Right lobe of liver (tissue), 6 donors: ENCODE measurements at regions not wholly inside any gene's neighbourhood (a gene's known extent, or its start where the extent isn't known, plus 50 kb on each side); places are given as distances from the start of the nearest gene placed in this dataset.

ENCODE experiments used
- ATAC-seq, 4 donors: fragments of 200-7000 bp; cut with Tn5 transposase; one replicate each; pipeline ENCODE4 v1.9.1; 2020; ENCODE audit warnings: mild to moderate bottlenecking in 4 of 4, moderate library complexity in 4 of 4
- DNase-seq, 3 donors: peaks; one replicate each; pipeline ENCODE4 v3.0.0-alpha.2; 2020
- H3K27ac ChIP-seq, 3 donors: fragments of 200-600 bp; one replicate each; pipeline ENCODE4 v1.8.0; 2022
- H3K27me3 ChIP-seq, 2 donors: fragments of 200-600 bp; one replicate each; pipeline ENCODE4 v1.8.0; 2022
- H3K36me3 ChIP-seq, 4 donors: fragments of 200-600 bp; sonication (generic) in 1 of 4; one replicate each; pipeline versions ENCODE4 v1.5.1 to v1.8.0; 2017 to 2022; ENCODE audit warnings: control low read depth in 1 of 4
- H3K4me1 ChIP-seq, 4 donors: fragments of 200-600 bp; sonication (generic) in 1 of 4; one replicate each; pipeline versions ENCODE4 v1.5.1 to v1.8.0; 2017 to 2022; ENCODE audit warnings: control low read depth in 1 of 4
- H3K4me3 ChIP-seq, 3 donors: fragments of 200-600 bp; one replicate each; pipeline ENCODE4 v1.8.0; 2022
- H3K9me3 ChIP-seq, 4 donors: fragments of 200-600 bp; sonication (generic) in 1 of 4; one replicate each; pipeline versions ENCODE4 v1.5.1 to v1.8.0; 2017 to 2022; ENCODE audit warnings: control low read depth in 1 of 4
- CTCF ChIP-seq, 4 donors: fragments of 200-600 bp in 3 of 4; fragments of 450-650 bp in 1 of 4; IDR thresholded peaks; one replicate each; pipeline versions ENCODE4 v1.5.1 to v1.8.0; 2016 to 2022; ENCODE audit warnings: antibody characterized with exemption in 4 of 4, mild to moderate bottlenecking in 2 of 4
- POLR2A ChIP-seq: fragments of 450-650 bp; IDR thresholded peaks from one replicate; pipeline ENCODE4 v1.6.1; 2017; ENCODE audit warnings: antibody characterized with exemption, mild to moderate bottlenecking
- WGBS: methylation state at CpG from one replicate; pipeline ENCODE4 v1.1.6; 2018; ENCODE audit warnings: low coverage, low lambda C conversion rate; ENCODE audit not compliant: insufficient coverage; ENCODE audit errors: missing lambda C conversion rate; 5-methylcytosine and 5-hydroxymethylcytosine counted together
- intact Hi-C, 2 donors: fragments of 100-400 bp; cut with DNase I; formaldehyde crosslinking; loops; one replicate each; pipeline versions ENCODE4 v1.11.2 to v1.14.1; 2022
- donor health status: DM: no; HTN: yes; CAD: no.
- donor health status: DM: no; HTN: no; CAD: no.
- donor health status: DM: no; HTN: no; CAD: no.
- donor health status: DM: no; HTN: yes; CAD: no.
- donor health status: DM: no; HTN: yes; CAD: no.

GRCh38 chr17:77770331-77771105 lies 188.0 kb upstream of the TNRC6C start:
- intact Hi-C loops: loop anchor here in 1 of 2 donors (10.0 kb wide), 1 partner anchor 244 kb away; no protein-coding TSS in a partner anchor
- 57% methylated on average over 7 of the region's 17 CpGs for WGBS
- no peak for DNase-seq
- Histone ChIP-seq H3K27me3 (no peaks in the 10 kb centered on the region), H3K27ac (no peak overlapping the region), H3K9me3 (no peaks in the 10 kb centered on the region), H3K36me3 (no peaks in the 10 kb centered on the region), H3K4me3 (no peak overlapping the region), H3K4me1 (no peaks in the 10 kb centered on the region)
- TF ChIP-seq CTCF (IDR thresholded peaks at IDR 0.05): no peak
- ATAC-seq: no peak

GRCh38 chr17:77771145-77771544 lies 187.4 kb upstream of the TNRC6C start:
- DNase-seq: no peak
- intact Hi-C loops: loop anchor here in 1 of 2 donors (10.0 kb wide), 1 partner anchor 244 kb away; no protein-coding TSS in a partner anchor
- TF ChIP-seq POLR2A (no peak), CTCF (IDR thresholded peaks at IDR 0.05) (no peak)
- no peaks in the 10 kb centered on the region for H3K9me3 ChIP-seq
- WGBS: 73% methylated on average over 8 of the region's 14 CpGs
- H3K4me3 ChIP-seq: no peak overlapping the region
- no peak for ATAC-seq
- H3K27ac ChIP-seq: no peak overlapping the region
- H3K27me3 ChIP-seq: no peaks in the 10 kb centered on the region
- no peaks in the 10 kb centered on the region for H3K36me3 ChIP-seq
- H3K4me1 ChIP-seq: no peaks in the 10 kb centered on the region

- no peak for ATAC-seq
- DNase-seq: no peak
- no peak overlapping the region for H3K27ac ChIP-seq
- H3K36me3 ChIP-seq: no peaks in the 10 kb centered on the region
- H3K9me3 ChIP-seq: no peaks in the 10 kb centered on the region
- 60% methylated on average over 1 of the region's 9 CpGs for WGBS
- no peaks in the 10 kb centered on the region for H3K4me1 ChIP-seq
- intact Hi-C loops: loop anchor here in 1 of 2 donors (10.0 kb wide), 1 partner anchor 243 kb away; no protein-coding TSS in a partner anchor
- H3K4me3 ChIP-seq: no peak overlapping the region
- TF ChIP-seq CTCF (IDR thresholded peaks at IDR 0.05): no peak
- TF ChIP-seq POLR2A: no peak
- H3K27me3 ChIP-seq: no peaks in the 10 kb centered on the region
These were observed 186.9 kb upstream of the TNRC6C start for GRCh38 chr17:77771587-77771986.

DNA sequence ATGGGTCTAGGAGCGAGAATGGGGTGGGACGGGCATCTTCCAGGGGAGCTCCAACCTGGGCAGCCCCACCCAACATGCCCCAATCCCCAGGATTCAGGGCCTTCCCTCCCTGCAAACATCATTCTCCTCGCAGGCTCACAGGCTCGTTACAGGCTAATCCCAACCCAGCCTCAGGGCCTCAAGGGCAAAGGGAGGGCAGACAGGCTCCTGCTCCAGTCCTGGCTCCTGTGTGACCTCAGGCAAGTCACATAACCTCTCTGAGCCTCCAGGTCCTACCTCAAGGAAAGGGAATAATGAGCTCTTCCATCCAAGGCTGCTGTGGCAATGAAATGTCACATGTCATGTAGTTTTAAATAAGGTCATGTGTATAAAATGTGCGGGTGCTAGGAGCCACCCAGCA lies 186.5 kb upstream of the TNRC6C start:
- H3K27me3 ChIP-seq: no peaks in the 10 kb centered on the region
- no peak overlapping the region for H3K27ac ChIP-seq
- no peaks in the 10 kb centered on the region for H3K36me3 ChIP-seq
- WGBS: 67% methylated on average over 3 of the region's 5 CpGs
- ATAC-seq (no peak), DNase-seq (no peak)
- intact Hi-C loops: loop anchor here in 1 of 2 donors (10.0 kb wide), 1 partner anchor 243 kb away; no protein-coding TSS in a partner anchor
- no peak for TF ChIP-seq POLR2A
- no peak for TF ChIP-seq CTCF (IDR thresholded peaks at IDR 0.05)
- H3K9me3 ChIP-seq: no peaks in the 10 kb centered on the region
- H3K4me1 ChIP-seq: no peaks in the 10 kb centered on the region
- H3K4me3 ChIP-seq: no peak overlapping the region
